Dermis microvascular lymphatic vessel endothelial cell (primary cell): ENCODE measurements at regions not wholly inside any gene's neighbourhood (a gene's known extent, or its start where the extent isn't known, plus 50 kb on each side); places are given as distances from the start of the nearest gene placed in this dataset.
A peak's percentile ranks its signal among the peaks of the same experiment; 100 is the strongest.

ENCODE experiments used
- DNase-seq, 2 donors: peaks; one replicate each; pipeline versions ENCODE4 v3.0.0 to v3.0.0-alpha.2; 2010; ENCODE audit warnings: low read depth in 2 of 2

DNA sequence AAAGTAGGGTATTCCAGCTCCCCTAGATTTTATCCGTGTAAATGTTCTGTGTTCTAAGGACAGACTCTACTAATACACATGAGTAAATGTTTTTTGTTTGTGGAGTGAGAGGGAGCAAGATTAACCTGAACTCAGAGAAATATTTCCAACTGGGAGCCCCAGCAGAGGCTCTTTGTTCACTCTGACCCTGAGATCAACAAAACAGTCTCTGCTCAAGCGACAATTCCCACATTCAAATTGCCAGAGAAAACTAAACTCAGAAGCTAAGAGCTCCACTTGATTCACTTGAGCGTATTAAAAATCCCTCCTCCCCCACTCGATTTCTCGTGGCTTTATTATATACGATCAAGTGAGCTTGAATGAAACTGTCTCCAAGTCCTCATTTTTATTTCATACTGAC lies 413.9 kb upstream of the JARID2 start:
- no peak for DNase-seq

GRCh38 chr6:14832427-14832826 lies 413.4 kb upstream of the JARID2 start:
- DNase-seq = no peak

DNA sequence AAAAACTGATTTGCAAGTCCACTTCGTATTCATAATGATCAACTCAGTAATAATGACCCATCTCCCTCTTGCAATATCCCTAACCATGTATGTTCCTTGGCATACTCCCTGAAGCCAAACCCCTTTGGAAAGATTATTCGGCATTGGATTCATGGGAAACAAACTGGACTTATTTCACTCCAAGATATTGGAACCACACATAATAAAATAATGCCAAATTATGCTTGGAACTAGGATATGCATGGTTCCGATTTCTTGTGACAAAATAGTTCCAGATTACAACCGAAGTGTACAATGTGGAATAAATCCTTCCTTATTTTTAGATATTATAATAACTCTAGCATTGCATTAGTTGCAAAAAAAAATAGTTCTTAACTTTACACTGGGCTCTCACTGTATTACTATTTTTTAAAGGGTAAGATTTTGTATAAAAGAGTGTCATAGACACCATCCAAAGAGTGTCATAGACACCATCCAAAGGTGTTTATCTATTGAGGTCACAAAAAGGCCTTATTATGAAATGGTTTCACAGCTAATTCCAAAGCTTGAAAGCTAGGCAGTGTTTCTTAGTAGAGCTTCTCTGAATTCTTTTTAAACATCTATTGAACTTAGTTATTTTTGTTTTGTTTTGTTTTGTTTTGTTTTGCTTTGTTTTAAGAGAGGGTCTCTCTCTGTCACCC lies 410.9 kb upstream of the JARID2 start:
- DNase-seq = no peak

DNA sequence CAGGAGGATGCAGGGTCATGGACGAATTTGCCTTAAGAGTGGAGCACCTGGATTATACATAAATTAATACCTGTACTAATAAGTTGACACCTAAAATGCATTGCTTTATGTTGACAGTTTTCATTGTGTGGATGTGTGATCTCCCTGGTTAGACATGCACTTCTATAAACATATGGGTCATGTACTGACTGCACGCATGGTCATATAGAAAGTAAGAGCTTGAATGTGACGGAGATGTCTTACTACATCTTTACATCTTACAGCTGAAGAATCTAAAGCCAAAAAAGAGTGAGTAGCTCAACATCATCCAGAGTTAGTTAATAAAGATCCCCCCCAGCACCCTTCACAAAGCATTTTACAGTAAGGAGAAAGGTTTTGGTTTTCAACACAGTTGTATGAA lies 408.4 kb upstream of the JARID2 start:
- DNase-seq = no peak

- DNase-seq = no peak
Observed at GRCh38 chr6:14838133-14838583, 407.7 kb upstream of the JARID2 start.

DNA sequence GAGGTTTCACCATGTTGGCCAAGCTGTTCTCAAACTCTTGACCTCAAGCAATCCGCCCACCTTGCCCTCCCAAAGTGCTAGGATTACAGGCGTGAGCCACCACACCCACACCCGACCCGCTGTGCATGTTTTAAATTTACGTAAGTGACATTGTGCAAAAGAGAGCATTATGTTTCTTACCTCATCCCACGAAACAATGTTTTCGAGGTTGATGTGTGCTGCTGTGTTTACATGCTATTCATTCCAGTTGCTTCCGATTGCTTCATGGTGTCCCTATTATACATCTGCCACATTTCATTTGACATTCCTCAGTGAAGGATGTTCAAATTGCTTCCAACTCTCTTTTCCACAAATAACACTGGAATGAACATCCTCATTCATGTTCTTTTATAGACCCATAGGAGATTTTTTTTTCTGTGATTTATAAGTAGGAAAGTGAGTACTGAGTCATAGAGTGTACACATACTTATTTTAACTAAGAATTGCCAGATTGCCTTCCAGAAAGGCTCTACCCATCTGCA lies 403.9 kb upstream of the JARID2 start:
- DNase-seq = no peak

GRCh38 chr6:14844411-14844810 lies 401.5 kb upstream of the JARID2 start:
- no peak for DNase-seq

- DNase-seq = no peak
Observed at GRCh38 chr6:14848019-14848418, 397.9 kb upstream of the JARID2 start.

DNA sequence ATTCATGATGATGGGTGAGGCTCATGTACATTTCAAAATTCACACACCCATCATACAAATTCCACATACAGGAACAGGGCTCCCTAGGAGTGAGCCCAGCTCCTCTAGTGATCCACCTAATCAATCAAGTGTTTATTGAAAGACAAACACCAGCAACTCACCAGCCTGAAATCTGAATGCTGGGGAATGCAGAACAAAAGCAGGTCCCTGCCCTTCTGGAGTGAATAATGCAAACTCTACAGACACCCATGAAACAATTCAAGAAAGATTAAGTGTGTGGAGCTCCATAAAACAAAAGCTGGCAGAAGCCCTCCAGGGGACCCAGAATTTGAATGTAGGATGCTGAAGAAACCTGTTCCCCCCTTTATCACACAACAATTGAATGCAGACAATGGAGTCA lies 396.7 kb upstream of the JARID2 start:
- DNase-seq = no peak

GRCh38 chr6:14851281-14851680 lies 394.6 kb upstream of the JARID2 start:
- DNase-seq = no peak

GRCh38 chr6:14852375-14852774 lies 393.5 kb upstream of the JARID2 start:
- no peak for DNase-seq

GRCh38 chr6:14856177-14856576 lies 389.7 kb upstream of the JARID2 start:
- no peak for DNase-seq

GRCh38 chr6:14857001-14857400 lies 388.9 kb upstream of the JARID2 start:
- DNase-seq = no peak

DNA sequence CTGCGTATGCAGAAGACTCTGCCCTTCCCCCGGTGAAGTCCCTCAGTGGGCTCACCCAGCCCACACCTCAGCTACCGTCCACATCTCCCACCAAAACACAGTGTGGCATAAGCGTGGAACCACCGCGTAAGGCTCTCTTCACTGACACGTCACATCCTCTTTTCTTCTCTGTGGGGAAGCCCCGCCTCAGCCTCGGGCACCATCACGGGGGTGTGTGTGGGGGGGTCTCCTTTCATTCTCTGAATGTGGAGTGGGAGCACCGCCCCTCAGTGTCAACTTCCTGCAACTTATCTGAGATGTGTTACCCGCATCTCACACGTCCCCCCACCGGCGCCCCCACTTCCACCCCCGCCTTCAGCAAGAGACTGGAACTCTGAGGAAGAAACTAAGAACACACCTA lies 388.4 kb upstream of the JARID2 start:
- DNase-seq = no peak

DNA sequence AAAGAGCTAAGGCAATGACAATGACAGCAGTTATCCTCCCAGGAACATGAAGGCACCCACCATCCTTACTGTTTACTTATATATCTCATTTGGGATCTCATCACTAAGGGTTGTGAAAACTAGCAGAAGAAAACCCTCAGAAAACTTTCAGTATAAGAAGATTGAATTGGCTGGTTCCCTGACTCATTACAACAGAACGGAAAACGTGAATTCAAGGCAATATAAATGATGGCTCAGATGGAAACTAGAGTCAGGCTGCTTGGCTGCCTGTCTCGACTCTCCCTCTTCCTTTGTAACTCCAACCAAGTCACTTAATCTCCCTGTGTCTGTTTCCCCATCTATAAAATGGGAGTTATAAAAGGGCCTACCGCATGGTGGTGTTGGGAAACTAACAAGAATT lies 387.1 kb upstream of the JARID2 start:
- DNase-seq = no peak

GRCh38 chr6:14860774-14861173 lies 385.1 kb upstream of the JARID2 start:
- DNase-seq = no peak

DNA sequence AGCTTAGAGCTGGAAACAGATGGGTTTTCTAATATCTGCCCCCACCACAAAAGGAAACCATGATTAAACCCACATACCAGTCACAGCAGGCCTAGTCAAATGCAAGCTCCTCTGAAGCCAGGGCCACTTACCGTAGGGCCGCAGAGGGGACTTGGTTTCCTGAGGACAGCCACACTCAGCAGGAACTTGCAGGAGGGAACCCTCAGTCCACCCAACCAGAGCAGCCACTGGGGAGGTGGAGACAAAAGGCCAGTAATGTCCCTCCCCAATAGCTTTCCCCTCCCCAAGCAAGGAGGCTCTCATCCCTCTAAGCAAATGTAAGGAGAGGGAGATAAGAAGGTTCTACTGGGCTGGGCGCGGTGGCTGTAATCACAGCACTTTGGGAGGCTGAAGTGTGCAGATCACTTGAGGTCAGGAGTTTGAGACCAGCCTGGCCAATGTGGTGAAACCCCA lies 384.4 kb upstream of the JARID2 start:
- no peak for DNase-seq

- no peak for DNase-seq
Observed at GRCh38 chr6:14862845-14863244, 383.0 kb upstream of the JARID2 start.

GRCh38 chr6:14863902-14864850 lies 381.7 kb upstream of the JARID2 start:
- DNase-seq = no peak

DNA sequence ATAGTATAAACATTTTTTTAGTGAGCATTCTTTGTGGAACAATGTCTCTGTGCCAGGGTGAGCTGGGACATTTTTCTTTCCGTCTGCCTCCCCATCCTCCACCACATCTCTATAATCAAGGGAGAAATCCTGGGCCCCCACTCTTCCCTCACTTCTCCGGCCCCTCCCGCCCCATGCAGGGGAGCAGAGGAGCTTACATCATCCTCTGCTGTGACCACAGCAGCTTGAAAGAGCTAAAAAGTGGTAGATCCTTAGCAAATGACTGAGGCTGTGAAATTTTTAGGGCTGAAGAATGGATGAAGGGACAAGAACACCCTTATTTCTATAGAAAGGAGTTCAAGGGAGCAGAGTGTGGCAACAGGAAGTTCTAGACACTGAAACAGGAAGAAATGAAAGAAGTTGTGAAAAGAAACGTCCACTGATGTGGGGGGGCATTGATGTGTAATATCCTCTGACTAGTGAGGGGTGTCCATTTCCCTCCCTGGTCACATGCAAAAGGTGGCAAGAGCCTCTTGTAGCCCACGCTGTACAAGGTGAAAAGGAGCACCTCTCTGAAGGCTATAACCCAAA lies 380.3 kb upstream of the JARID2 start:
- DNase-seq = peak in 1 of 2 donors; percentile 9

GRCh38 chr6:14867802-14868201 lies 378.1 kb upstream of the JARID2 start:
- no peak for DNase-seq

DNA sequence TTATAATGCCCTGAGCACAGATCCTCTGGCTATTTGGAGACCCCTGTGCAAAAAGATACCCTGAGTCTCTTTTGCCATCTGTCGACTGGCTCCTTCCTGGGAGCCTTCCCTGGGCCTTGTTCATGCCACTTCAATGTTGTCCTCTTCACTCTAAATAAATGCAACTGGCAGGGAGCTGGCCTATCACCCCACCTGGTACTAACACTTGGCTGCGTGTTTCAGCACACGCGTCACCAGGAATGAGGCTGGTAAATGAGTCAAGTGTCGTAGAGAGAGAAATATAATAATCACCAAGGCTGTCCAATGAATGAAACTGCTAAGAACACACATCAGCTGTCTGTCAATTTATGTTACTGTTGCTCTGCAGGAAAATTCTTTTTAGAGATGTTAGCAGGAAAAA lies 374.6 kb upstream of the JARID2 start:
- no peak for DNase-seq
